Hematopoietic multipotent progenitor cell (in vitro differentiated cells): ENCODE measurements at regions not wholly inside any gene's neighbourhood (a gene's known extent, or its start where the extent isn't known, plus 50 kb on each side); places are given as distances from the start of the nearest gene placed in this dataset.
"Not testable (repeated sequence)": the region's sequence is repeated elsewhere in the genome, so short reads cannot be mapped to it uniquely, and the experiment has no call there.

Experiments
- DNase-seq, 3 donors: peaks; one replicate each; pipeline ENCODE4 v3.0.0-alpha.2; 2011 to 2015; ENCODE audit warnings: low read depth in 2 of 3, low spot score in 2 of 3

GRCh38 chr2:41129988-41130387 is 678.1 kb upstream of the SLC8A1 start:
- no peak for DNase-seq

- peak in 1 of 3 donors; percentile 32 for DNase-seq
These were observed 685.1 kb upstream of the SLC8A1 start for GRCh38 chr2:41137031-41137430.

- DNase-seq: no peak
These were observed 689.4 kb upstream of the SLC8A1 start for GRCh38 chr2:41141146-41141791.

GRCh38 chr2:41142478-41142877 is 690.6 kb upstream of the SLC8A1 start:
- DNase-seq: no peak

- DNase-seq: no peak
These were observed 693.2 kb upstream of the SLC8A1 start for GRCh38 chr2:41145066-41145465.

- DNase-seq: no peak
These were observed 697.2 kb upstream of the SLC8A1 start for GRCh38 chr2:41149054-41149453.

- DNase-seq: no peak
These were observed 699.9 kb upstream of the SLC8A1 start for GRCh38 chr2:41151746-41152145.

- no peak for DNase-seq
These were observed 700.4 kb upstream of the SLC8A1 start for GRCh38 chr2:41152318-41152717.

GRCh38 chr2:41160439-41160838 is 708.5 kb upstream of the SLC8A1 start:
- DNase-seq: no peak

GRCh38 chr2:41167014-41167413 is 715.1 kb upstream of the SLC8A1 start:
- DNase-seq: no peak

GRCh38 chr2:41169744-41170143 is 717.9 kb upstream of the SLC8A1 start:
- DNase-seq: no peak

GRCh38 chr2:41170589-41170988 is 718.7 kb upstream of the SLC8A1 start:
- no peak for DNase-seq

GRCh38 chr2:41180387-41180786 is 728.5 kb upstream of the SLC8A1 start:
- DNase-seq: peak in 2 of 3 donors; percentile 19 to 71

GRCh38 chr2:41182961-41183360 is 731.1 kb upstream of the SLC8A1 start:
- no peak for DNase-seq

- DNase-seq: no peak
These were observed 735.7 kb upstream of the SLC8A1 start for GRCh38 chr2:41187376-41188122.

- no peak for DNase-seq
These were observed 742.3 kb upstream of the SLC8A1 start for GRCh38 chr2:41194230-41194629.

GRCh38 chr2:41197781-41198180 is 745.9 kb upstream of the SLC8A1 start:
- no peak for DNase-seq

- no peak for DNase-seq
These were observed 747.4 kb upstream of the SLC8A1 start for GRCh38 chr2:41199334-41199733.

- no peak for DNase-seq
These were observed 752.4 kb upstream of the SLC8A1 start for GRCh38 chr2:41204315-41204714.

GRCh38 chr2:41206004-41206403 is 754.1 kb upstream of the SLC8A1 start:
- DNase-seq: no peak

- DNase-seq: no peak
These were observed 755.7 kb upstream of the SLC8A1 start for GRCh38 chr2:41207578-41207977.

- DNase-seq: not testable (repeated sequence)
These were observed 758.1 kb upstream of the SLC8A1 start for GRCh38 chr2:41210030-41210429.
